NCI-H146 (cell line): ENCODE measurements at regions not wholly inside any gene's neighbourhood (a gene's known extent, or its start where the extent isn't known, plus 50 kb on each side); places are given as distances from the start of the nearest gene placed in this dataset.

Experiments used
- DNase-seq: peaks from one replicate; lab custom pipeline; 2025; lab: John Stamatoyannopoulos, UW

- DNase-seq, result no peak
These were observed 823.1 kb downstream of the LIG4 start for GRCh38 chr13:107392205-107392604.

- DNase-seq, result no peak
These were observed 819.6 kb upstream of the ARGLU1 start for GRCh38 chr13:107387525-107387924.

GRCh38 chr13:107379407-107380155 lies 811.6 kb upstream of the ARGLU1 start:
- DNase-seq, result no peak

- no peak for DNase-seq
These were observed 808.6 kb upstream of the ARGLU1 start for GRCh38 chr13:107376341-107377125.

GRCh38 chr13:107375701-107376340 lies 807.9 kb upstream of the ARGLU1 start:
- DNase-seq, result no peak

GRCh38 chr13:107374038-107374437 lies 806.1 kb upstream of the ARGLU1 start:
- DNase-seq, result no peak

GRCh38 chr13:107373551-107373950 lies 805.6 kb upstream of the ARGLU1 start:
- DNase-seq, result no peak

GRCh38 chr13:107370015-107370785 lies 802.3 kb upstream of the ARGLU1 start:
- DNase-seq, result no peak

- DNase-seq, result no peak
These were observed 799.3 kb upstream of the ARGLU1 start for GRCh38 chr13:107367258-107367657.

GRCh38 chr13:107365466-107366215 lies 797.7 kb upstream of the ARGLU1 start:
- DNase-seq, result no peak

- DNase-seq, result no peak
These were observed 796.7 kb upstream of the ARGLU1 start for GRCh38 chr13:107364658-107365057.

GRCh38 chr13:107361666-107362065 lies 793.7 kb upstream of the ARGLU1 start:
- DNase-seq, result no peak

- DNase-seq, result no peak
These were observed 792.1 kb upstream of the ARGLU1 start for GRCh38 chr13:107360010-107360409.

- no peak for DNase-seq
These were observed 790.9 kb upstream of the ARGLU1 start for GRCh38 chr13:107358866-107359265.

GRCh38 chr13:107351305-107351704 lies 783.4 kb upstream of the ARGLU1 start:
- DNase-seq, result no peak

- no peak for DNase-seq
These were observed 781.0 kb upstream of the ARGLU1 start for GRCh38 chr13:107348925-107349324.

- DNase-seq, result no peak
These were observed 780.5 kb upstream of the ARGLU1 start for GRCh38 chr13:107348471-107348870.

GRCh38 chr13:107347641-107348369 lies 779.9 kb upstream of the ARGLU1 start:
- no peak for DNase-seq

GRCh38 chr13:107342747-107343146 lies 774.8 kb upstream of the ARGLU1 start:
- no peak for DNase-seq

- no peak for DNase-seq
These were observed 771.3 kb upstream of the ARGLU1 start for GRCh38 chr13:107339209-107339608.

- no peak for DNase-seq
These were observed 764.3 kb upstream of the ARGLU1 start for GRCh38 chr13:107332188-107332587.
